Uterus (tissue), 2 donors: ENCODE measurements at regions not wholly inside any gene's neighbourhood (a gene's known extent, or its start where the extent isn't known, plus 50 kb on each side); places are given as distances from the start of the nearest gene placed in this dataset.

Experiments
- CTCF ChIP-seq, 4 experiments: fragments of 200-600 bp in 2 of 4; fragments of 450-650 bp in 2 of 4; sonication (generic) in 2 of 4; IDR thresholded peaks; one replicate each; pipeline ENCODE4 v1.5.1; 2016 to 2019; ENCODE audit warnings: antibody characterized with exemption in 4 of 4, mild to moderate bottlenecking in 2 of 4, moderate library complexity in 1 of 4
- POLR2A ChIP-seq, 2 donors: fragments of 450-650 bp; IDR thresholded peaks; one replicate each; pipeline ENCODE4 v1.6.1; 2016; ENCODE audit warnings: antibody characterized with exemption in 2 of 2, mild to moderate bottlenecking in 1 of 2, moderate library complexity in 1 of 2

GRCh38 chr14:53881921-53882320 lies 74.7 kb downstream of the BMP4 start:
- TF ChIP-seq CTCF (IDR thresholded peaks at IDR 0.05) (no peak), POLR2A (IDR thresholded peaks at IDR 0.05) (no peak)
